ENCODE measurements at regions not wholly inside any gene's neighbourhood (a gene's known extent, or its start where the extent isn't known, plus 50 kb on each side); places are given as distances from the start of the nearest gene placed in this dataset.

- Histone ChIP-seq H3K27me3 (ENCODE audit: control insufficient read depth, extremely low read depth, insufficient read depth, low read length) (no peaks in the 10 kb centered on the region), H2AFZ (ENCODE audit: control insufficient read depth, low read length) (no peak overlapping the region), H3K4me3 (ENCODE audit: control insufficient read depth in 2 of 3, extremely low read depth in 1 of 3, insufficient read depth in 2 of 3, low read depth in 1 of 3, low read length in 3 of 3) (no peak overlapping the region), H3K4me2 (ENCODE audit: control insufficient read depth, extremely low read depth, insufficient read depth, low read depth, low read length) (no peak overlapping the region), H3K9me3 (ENCODE audit: control insufficient read depth, low read depth, low read length) (peaks cover 2% of the 10 kb centered on the region), H4K20me1 (ENCODE audit: control insufficient read depth, extremely low read depth, insufficient read depth, low read length) (no peaks in the 10 kb centered on the region), H3K27ac (ENCODE audit: control insufficient read depth, insufficient read depth, low read length) (no peak overlapping the region), H3K9me1 (ENCODE audit: control insufficient read depth, extremely low read depth, insufficient read depth, low read length) (no peaks in the 10 kb centered on the region), H3K9ac (ENCODE audit: control insufficient read depth, extremely low read depth, insufficient read depth, low read length) (no peak overlapping the region), H3K36me3 (ENCODE audit: control insufficient read depth in 2 of 2, extremely low read depth in 1 of 2, insufficient read depth in 2 of 2, low read length in 2 of 2) (no peaks in the 10 kb centered on the region), H3K79me2 (ENCODE audit: control insufficient read depth, insufficient read depth, low read length) (no peaks in the 10 kb centered on the region), H3K4me1 (ENCODE audit: control insufficient read depth, extremely low read depth, insufficient read depth, low read length) (no peaks in the 10 kb centered on the region)
- dilution Hi-C loops (cut with MboI; ENCODE audit: extremely low pct_ligation_motif_present, low sequenced_read_pairs) = no loop called here
- TF ChIP-seq, protein P1, sequence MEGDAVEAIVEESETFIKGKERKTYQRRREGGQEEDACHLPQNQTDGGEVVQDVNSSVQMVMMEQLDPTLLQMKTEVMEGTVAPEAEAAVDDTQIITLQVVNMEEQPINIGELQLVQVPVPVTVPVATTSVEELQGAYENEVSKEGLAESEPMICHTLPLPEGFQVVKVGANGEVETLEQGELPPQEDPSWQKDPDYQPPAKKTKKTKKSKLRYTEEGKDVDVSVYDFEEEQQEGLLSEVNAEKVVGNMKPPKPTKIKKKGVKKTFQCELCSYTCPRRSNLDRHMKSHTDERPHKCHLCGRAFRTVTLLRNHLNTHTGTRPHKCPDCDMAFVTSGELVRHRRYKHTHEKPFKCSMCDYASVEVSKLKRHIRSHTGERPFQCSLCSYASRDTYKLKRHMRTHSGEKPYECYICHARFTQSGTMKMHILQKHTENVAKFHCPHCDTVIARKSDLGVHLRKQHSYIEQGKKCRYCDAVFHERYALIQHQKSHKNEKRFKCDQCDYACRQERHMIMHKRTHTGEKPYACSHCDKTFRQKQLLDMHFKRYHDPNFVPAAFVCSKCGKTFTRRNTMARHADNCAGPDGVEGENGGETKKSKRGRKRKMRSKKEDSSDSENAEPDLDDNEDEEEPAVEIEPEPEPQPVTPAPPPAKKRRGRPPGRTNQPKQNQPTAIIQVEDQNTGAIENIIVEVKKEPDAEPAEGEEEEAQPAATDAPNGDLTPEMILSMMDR (optimal IDR thresholded peaks at IDR 0.05 in 1 of 3, IDR thresholded peaks at IDR 0.05 in 1 of 3, conservative IDR thresholded peaks at IDR 0.05 in 1 of 3; ENCODE audit: extremely low read depth in 1 of 3, insufficient read depth in 2 of 3, low read length in 3 of 3) = no peak
- TF ChIP-seq EZH2 (IDR thresholded peaks at IDR 0.05; ENCODE audit: low read length) = no peak
- DNase-seq (ENCODE audit: low read depth, low spot score) (no peak), FAIRE-seq (no peak)
These were observed 458.4 kb downstream of the TBC1D32 start for GRCh38 chr6:120875900-120876299.

DNA sequence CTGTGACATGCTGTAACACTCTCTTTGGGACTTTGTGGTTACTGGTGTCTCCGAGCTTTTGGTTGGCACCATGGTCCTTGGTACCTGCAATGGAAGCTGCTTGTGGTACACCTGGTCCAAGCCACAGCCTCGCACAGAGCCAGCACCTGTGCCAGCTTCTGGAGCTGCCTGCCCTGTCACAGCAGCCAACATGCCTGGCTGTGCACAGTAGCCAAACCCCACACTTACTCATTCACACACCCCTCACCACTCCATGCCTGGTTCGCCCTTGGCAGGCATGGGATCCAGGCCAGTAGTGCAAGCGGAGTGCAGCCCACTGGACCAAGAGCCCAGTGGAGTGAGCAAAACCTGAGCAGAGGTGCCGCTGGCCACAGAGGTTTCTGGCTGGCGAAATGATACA is 459.9 kb downstream of the TBC1D32 start:
- no peak overlapping the region for H3K27ac ChIP-seq (ENCODE audit: control insufficient read depth, insufficient read depth, low read length)
- no peaks in the 10 kb centered on the region for H3K27me3 ChIP-seq (ENCODE audit: control insufficient read depth, extremely low read depth, insufficient read depth, low read length)
- no peak overlapping the region for H3K4me3 ChIP-seq (ENCODE audit: control insufficient read depth in 2 of 3, extremely low read depth in 1 of 3, insufficient read depth in 2 of 3, low read depth in 1 of 3, low read length in 3 of 3)
- H3K9me3 ChIP-seq (ENCODE audit: control insufficient read depth, low read depth, low read length) = peaks cover 2% of the 10 kb centered on the region
- no peaks in the 10 kb centered on the region for H3K79me2 ChIP-seq (ENCODE audit: control insufficient read depth, insufficient read depth, low read length)
- no peak overlapping the region for H3K9ac ChIP-seq (ENCODE audit: control insufficient read depth, extremely low read depth, insufficient read depth, low read length)
- no peak for FAIRE-seq
- H2AFZ ChIP-seq (ENCODE audit: control insufficient read depth, low read length) = no peak overlapping the region
- H3K36me3 ChIP-seq (ENCODE audit: control insufficient read depth in 2 of 2, extremely low read depth in 1 of 2, insufficient read depth in 2 of 2, low read length in 2 of 2) = no peaks in the 10 kb centered on the region
- TF ChIP-seq EZH2 (IDR thresholded peaks at IDR 0.05; ENCODE audit: low read length) = no peak
- TF ChIP-seq, protein P1 (optimal IDR thresholded peaks at IDR 0.05 in 1 of 3, IDR thresholded peaks at IDR 0.05 in 1 of 3, conservative IDR thresholded peaks at IDR 0.05 in 1 of 3; ENCODE audit: extremely low read depth in 1 of 3, insufficient read depth in 2 of 3, low read length in 3 of 3) = no peak
- no peaks in the 10 kb centered on the region for H3K9me1 ChIP-seq (ENCODE audit: control insufficient read depth, extremely low read depth, insufficient read depth, low read length)
- dilution Hi-C loops (cut with MboI; ENCODE audit: extremely low pct_ligation_motif_present, low sequenced_read_pairs) = no loop called here
- H3K4me1 ChIP-seq (ENCODE audit: control insufficient read depth, extremely low read depth, insufficient read depth, low read length) = no peaks in the 10 kb centered on the region
- H4K20me1 ChIP-seq (ENCODE audit: control insufficient read depth, extremely low read depth, insufficient read depth, low read length) = no peaks in the 10 kb centered on the region
- H3K4me2 ChIP-seq (ENCODE audit: control insufficient read depth, extremely low read depth, insufficient read depth, low read depth, low read length) = no peak overlapping the region
- DNase-seq (ENCODE audit: low read depth, low spot score) = no peak

All from keratinocyte (primary cell).